ENCODE measurements at regions not wholly inside any gene's neighbourhood (a gene's known extent, or its start where the extent isn't known, plus 50 kb on each side); places are given as distances from the start of the nearest gene placed in this dataset.

GRCh38 chr6:82603871-82604270, 240.3 kb downstream of the TPBG start:
- Histone ChIP-seq H3K36me3 (replicated peaks in 1 of 2; ENCODE audit: control insufficient read depth in 1 of 2, insufficient read depth in 2 of 2, low read length in 1 of 2) (no peaks in the 10 kb centered on the region), H3K27ac (ENCODE audit: low read depth in 2 of 2, low read length in 1 of 2) (no peak overlapping the region), H3K4me1 (ENCODE audit: control insufficient read depth in 1 of 2, insufficient read depth in 2 of 2, low read depth in 1 of 2, low read length in 1 of 2) (no peaks in the 10 kb centered on the region), H3K9ac (no peak overlapping the region), H3F3A (replicated peaks; ENCODE audit: insufficient read depth) (no peaks in the 10 kb centered on the region), H3K9me2 (no peaks in the 10 kb centered on the region), H3K27me3 (ENCODE audit: insufficient read depth) (no peaks in the 10 kb centered on the region), H2AFZ (ENCODE audit: low read depth) (no peak overlapping the region), H4K20me1 (ENCODE audit: insufficient read depth) (no peaks in the 10 kb centered on the region), H3K79me2 (ENCODE audit: insufficient read depth) (no peaks in the 10 kb centered on the region), H3K4me3 (ENCODE audit: low read depth in 2 of 2, low read length in 1 of 2) (no peak overlapping the region), H3K4me2 (no peak overlapping the region), H3K9me3 (no peaks in the 10 kb centered on the region)
- ChIA-PET CTCF (no interaction called here), POLR2A (no interaction called here)
- no peak for DNase-seq
- TF ChIP-seq RAD21 (IDR thresholded peaks at IDR 0.05; ENCODE audit: low read length) (no peak), IRF3 (IDR thresholded peaks at IDR 0.05; ENCODE audit: low read depth, low read length) (no peak)
- 75% methylated on average over 1 of the region's 1 CpG for WGBS (ENCODE audit: low lambda C conversion rate)

GRCh38 chr6:82607998-82608725, 244.5 kb downstream of the TPBG start:
- ChIA-PET CTCF (interaction anchor here (1.2 kb wide), 1 partner anchor 336 kb away, joined by 4 read pairs; no protein-coding TSS in a partner anchor), POLR2A (no interaction called here)
- no peaks in the 10 kb centered on the region for H4K20me1 ChIP-seq (ENCODE audit: insufficient read depth)
- no peaks in the 10 kb centered on the region for H3K4me1 ChIP-seq (ENCODE audit: control insufficient read depth in 1 of 2, insufficient read depth in 2 of 2, low read depth in 1 of 2, low read length in 1 of 2)
- H3K9ac ChIP-seq = no peak overlapping the region
- no peaks in the 10 kb centered on the region for H3K36me3 ChIP-seq (replicated peaks in 1 of 2; ENCODE audit: control insufficient read depth in 1 of 2, insufficient read depth in 2 of 2, low read length in 1 of 2)
- H3K9me2 ChIP-seq = no peaks in the 10 kb centered on the region
- no peak overlapping the region for H3K4me2 ChIP-seq
- no peak overlapping the region for H3K27ac ChIP-seq (ENCODE audit: low read depth in 2 of 2, low read length in 1 of 2)
- no peak overlapping the region for H2AFZ ChIP-seq (ENCODE audit: low read depth)
- WGBS (ENCODE audit: low lambda C conversion rate) = 83% methylated on average over 1 of the region's 1 CpG
- no peaks in the 10 kb centered on the region for H3K9me3 ChIP-seq
- no peaks in the 10 kb centered on the region for H3F3A ChIP-seq (replicated peaks; ENCODE audit: insufficient read depth)
- TF ChIP-seq RCOR1 (IDR thresholded peaks at IDR 0.05; ENCODE audit: low read length) = no peak
- TF ChIP-seq GABPA (IDR thresholded peaks at IDR 0.05; ENCODE audit: low read depth) = no peak
- no peak for TF ChIP-seq TCF12 (IDR thresholded peaks at IDR 0.05)
- TF ChIP-seq ZBTB33 (IDR thresholded peaks at IDR 0.05; ENCODE audit: borderline replicate concordance, low read depth) = no peak
- TF ChIP-seq ELF1 (IDR thresholded peaks at IDR 0.05) = no peak
- no peak for TF ChIP-seq GATA2 (CRISPR knock-in tag; IDR thresholded peaks at IDR 0.05)
- no peak for TF ChIP-seq CHD2 (IDR thresholded peaks at IDR 0.05; ENCODE audit: low read length, partially characterized antibody)
- TF ChIP-seq RAD21 (IDR thresholded peaks at IDR 0.05; ENCODE audit: low read length) = no peak
- no peak for TF ChIP-seq MAX (IDR thresholded peaks at IDR 0.05; ENCODE audit: low read depth)
- TF ChIP-seq REST (IDR thresholded peaks at IDR 0.05; ENCODE audit: low read depth, low read length) = no peak
- TF ChIP-seq IRF3 (IDR thresholded peaks at IDR 0.05; ENCODE audit: low read depth, low read length) = no peak
- no peak for TF ChIP-seq FOSL2 (IDR thresholded peaks at IDR 0.05; ENCODE audit: borderline replicate concordance, low read depth)
- no peak for TF ChIP-seq CTCF (IDR thresholded peaks at IDR 0.05)
- TF ChIP-seq JUND (IDR thresholded peaks at IDR 0.05) = no peak
- H3K4me3 ChIP-seq (ENCODE audit: low read depth in 2 of 2, low read length in 1 of 2) = no peak overlapping the region
- DNase-seq = no peak
- no peaks in the 10 kb centered on the region for H3K79me2 ChIP-seq (ENCODE audit: insufficient read depth)
- no peaks in the 10 kb centered on the region for H3K27me3 ChIP-seq (ENCODE audit: insufficient read depth)

Measured in SK-N-SH (cell line).